ENCODE measurements at regions not wholly inside any gene's neighbourhood (a gene's known extent, or its start where the extent isn't known, plus 50 kb on each side); places are given as distances from the start of the nearest gene placed in this dataset.
"Not testable (repeated sequence)": the region's sequence is repeated elsewhere in the genome, so short reads cannot be mapped to it uniquely, and the experiment has no call there.

DNA sequence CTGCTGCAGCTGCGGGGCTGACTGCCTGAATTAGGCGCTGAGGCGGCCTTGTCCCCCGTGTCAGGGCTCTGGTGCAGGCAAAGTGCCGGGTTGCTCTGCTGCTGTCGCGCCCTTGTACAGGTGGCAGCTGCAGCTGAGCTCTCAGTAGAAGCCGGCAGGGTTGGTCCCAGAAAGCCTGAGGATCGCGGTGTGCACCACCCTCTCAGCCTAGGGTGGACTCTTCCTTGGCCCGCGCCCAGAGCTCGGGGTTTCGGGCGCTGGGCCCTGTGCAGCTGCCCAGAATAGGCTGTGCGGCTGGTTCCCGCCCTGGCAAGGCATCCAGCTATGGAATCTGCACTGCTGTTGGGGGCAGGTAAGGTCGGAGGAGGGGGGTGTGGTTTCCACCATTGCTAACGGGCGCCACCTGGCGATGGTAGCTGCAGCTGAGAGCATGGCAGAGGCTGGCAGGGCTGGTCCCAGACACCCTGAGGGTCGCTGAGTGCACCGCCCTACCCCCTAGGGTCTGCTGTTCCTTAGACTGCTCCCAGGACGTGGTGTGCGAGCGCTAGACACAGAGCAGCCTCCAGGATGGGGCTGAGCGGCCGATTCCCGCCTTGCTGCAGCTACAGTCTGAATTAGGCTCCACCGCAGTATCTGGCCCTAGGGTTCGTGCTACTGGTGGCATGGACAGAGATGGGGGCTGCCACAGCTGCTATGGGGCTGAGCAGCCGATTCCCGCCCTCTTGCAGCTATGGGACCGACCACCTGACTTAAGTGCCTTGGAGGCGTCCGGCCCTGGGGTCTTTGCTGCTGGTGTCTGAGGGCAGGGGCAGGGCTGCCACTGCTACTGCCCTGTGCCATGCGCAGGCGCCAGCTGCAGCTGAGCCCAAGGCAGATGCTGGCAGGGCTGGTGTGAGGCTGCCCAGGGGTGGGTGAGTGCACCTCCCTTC lies 145.0 kb downstream of the CCDC74A start:
- peaks cover 11 to 24% (median 20%) of the 10 kb centered on the region in 4 donors for H3K4me1 ChIP-seq
- intact Hi-C loops (cut with DNase I; ENCODE audit: low total_unique reads); H3K36me3 ChIP-seq; H3K27me3 ChIP-seq; H3K9me3 ChIP-seq; H3K27ac ChIP-seq: not testable (repeated sequence)
- TF ChIP-seq CTCF (IDR thresholded peaks at IDR 0.05), result peak; percentile 12 to 44
- peak overlapping the region; percentile 23 to 44 for H3K4me3 ChIP-seq
- DNase-seq, result peak in 1 of 2 donors; percentile 71

DNA sequence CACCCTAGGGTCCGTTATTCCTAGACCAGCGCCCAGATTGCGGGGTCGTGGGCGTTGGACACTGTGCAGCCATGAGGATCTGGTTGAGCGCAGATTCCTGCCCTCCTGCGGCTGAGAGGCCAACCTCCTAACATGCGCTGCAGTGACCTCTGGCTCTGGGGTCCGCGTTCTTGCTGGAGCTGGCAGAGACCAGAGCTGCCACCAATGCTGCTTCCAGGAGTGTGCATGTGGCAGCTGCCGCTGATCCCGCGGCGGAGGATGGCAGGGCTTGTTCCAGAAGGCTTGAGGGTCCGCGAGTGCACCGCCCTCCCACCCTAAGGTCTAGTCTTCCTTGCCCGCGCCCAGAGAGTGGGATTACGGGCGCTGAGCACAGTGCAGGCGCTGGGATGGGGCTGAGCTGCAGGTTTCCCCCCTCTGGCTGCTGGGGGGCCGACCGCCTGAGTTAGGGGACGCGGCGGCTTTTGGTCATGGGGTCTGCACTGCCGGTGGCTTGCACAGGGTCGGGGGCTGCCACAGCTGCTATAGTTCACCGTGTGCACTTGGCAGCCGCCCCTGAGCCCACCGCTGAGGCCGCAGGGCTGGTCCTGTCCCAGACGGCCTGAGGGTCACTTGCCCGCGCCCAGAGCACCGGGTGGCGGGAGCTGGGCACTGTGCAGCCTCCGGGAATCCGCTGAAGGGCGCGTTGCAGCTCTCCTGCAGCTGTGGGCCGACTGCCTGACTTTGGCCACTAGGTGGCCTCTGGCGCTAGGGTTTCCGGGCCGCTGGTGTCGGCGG lies 145.9 kb downstream of the CCDC74A start:
- TF ChIP-seq CTCF (IDR thresholded peaks at IDR 0.05), result peak; percentile 83 to 90
- Histone ChIP-seq H3K4me1 (peaks cover 11 to 24% (median 20%) of the 10 kb centered on the region in 4 donors), H3K27ac (no peak overlapping the region), H3K27me3 (no peaks in the 10 kb centered on the region), H3K4me3 (peak overlapping the region; percentile 23 to 44), H3K36me3 (no peaks in the 10 kb centered on the region), H3K9me3 (no peaks in the 10 kb centered on the region)
- intact Hi-C loops (cut with DNase I; ENCODE audit: low total_unique reads), result loop anchor here (2.0 kb wide), 1 partner anchor 127 kb away; no protein-coding TSS in a partner anchor
- peak; percentile 68 to 87 for DNase-seq

GRCh38 chr2:131674174-131674507 lies 146.5 kb downstream of the CCDC74A start:
- no peak for TF ChIP-seq CTCF (IDR thresholded peaks at IDR 0.05)
- Histone ChIP-seq H3K9me3 (no peaks in the 10 kb centered on the region), H3K27ac (no peak overlapping the region), H3K36me3 (no peaks in the 10 kb centered on the region), H3K4me1 (peaks cover 11 to 24% (median 20%) of the 10 kb centered on the region in 4 donors), H3K4me3 (peak overlapping the region in 1 of 2 donors; percentile 44), H3K27me3 (no peaks in the 10 kb centered on the region)
- intact Hi-C loops (cut with DNase I; ENCODE audit: low total_unique reads), result loop anchor here (2.0 kb wide), 1 partner anchor 127 kb away; no protein-coding TSS in a partner anchor
- no peak for DNase-seq

DNA sequence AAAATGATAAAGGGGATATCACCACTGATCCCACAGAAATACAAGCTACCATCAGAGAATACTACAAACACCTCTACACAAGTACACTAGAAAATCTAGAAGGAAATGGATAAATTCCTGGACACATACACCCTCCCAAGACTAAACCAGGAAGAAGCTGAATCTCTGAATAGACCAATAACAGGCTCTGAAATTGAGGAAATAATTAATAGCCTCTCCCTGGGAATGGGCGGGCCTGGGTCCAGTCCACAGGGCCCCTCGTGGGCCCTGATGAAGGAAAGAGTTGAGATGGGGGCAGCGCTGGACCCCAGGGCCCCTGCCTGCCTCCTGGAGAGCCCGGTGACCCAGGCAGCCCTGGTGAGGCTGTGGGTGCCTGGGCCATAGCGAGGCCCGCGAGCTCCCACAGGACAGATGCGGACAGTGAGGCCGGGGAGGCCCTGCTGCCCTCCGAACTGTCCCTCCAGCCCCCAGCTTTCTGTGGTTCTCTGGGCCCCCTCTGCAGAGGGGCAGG lies 154.0 kb downstream of the CCDC74A start:
- DNase-seq; intact Hi-C loops (cut with DNase I; ENCODE audit: low total_unique reads): not testable (repeated sequence)
- H3K4me3 ChIP-seq, result peak overlapping the region; percentile 63 to 68

DNA sequence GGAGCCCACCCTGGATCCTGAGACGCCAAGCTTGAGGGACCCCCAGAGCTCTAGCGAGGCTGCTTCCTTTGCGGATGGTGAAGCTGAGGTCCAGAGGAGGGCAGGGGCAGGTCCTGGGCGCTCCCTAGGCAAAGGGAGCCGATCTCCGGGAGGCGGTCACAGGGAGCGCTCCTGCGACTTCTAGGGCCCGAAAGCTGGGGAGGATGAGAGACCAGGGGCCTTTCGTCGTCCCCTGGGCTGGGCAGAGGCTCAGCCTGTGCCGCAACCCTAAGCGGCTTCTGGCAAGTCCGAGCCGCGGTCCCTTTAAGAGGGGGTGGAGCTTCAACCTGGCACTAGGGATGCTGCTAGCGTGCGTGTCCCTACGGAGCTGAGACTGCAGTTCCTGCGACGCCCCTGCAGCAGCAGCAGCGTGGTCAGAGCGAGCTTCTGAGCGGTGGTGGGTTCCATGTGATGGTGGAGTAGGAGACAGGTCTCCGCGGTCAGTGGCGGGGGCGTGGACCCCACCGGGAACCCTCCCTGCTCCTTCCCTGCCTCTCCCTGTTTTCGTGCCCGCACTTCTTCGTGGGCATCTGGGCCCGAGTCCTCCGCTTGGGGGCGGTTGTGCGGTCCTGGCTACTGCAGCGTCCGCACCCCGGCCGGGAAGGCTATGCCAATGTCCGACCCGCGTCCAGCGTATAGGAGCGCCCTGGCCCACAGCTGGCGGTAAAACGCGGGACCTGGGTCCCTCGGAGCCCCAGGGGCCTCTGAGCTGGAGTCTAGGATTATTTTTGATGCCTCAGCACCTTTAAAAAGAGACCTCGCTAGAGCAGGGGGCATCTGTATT lies 154.6 kb downstream of the CCDC74A start:
- Histone ChIP-seq H3K4me1 (peaks cover 0 to 15% (median 6%) of the 10 kb centered on the region in 4 donors), H3K9me3 (no peaks in the 10 kb centered on the region), H3K36me3 (peaks cover 0 to 5% (median 3%) of the 10 kb centered on the region in 3 donors), H3K4me3 (peak overlapping the region; percentile 63 to 68), H3K27ac (peak overlapping the region; percentile 80 to 88), H3K27me3 (no peaks in the 10 kb centered on the region)
- TF ChIP-seq CTCF (IDR thresholded peaks at IDR 0.05), result peak; percentile 17
- peak; percentile 83 to 90 for DNase-seq
- intact Hi-C loops (cut with DNase I; ENCODE audit: low total_unique reads), result no loop called here

More for the DNA sequence above, 154.0 kb downstream of the CCDC74A start:
- not testable (repeated sequence) for H3K27me3 ChIP-seq, H3K9me3 ChIP-seq, H3K36me3 ChIP-seq
- H3K27ac ChIP-seq, result peak overlapping the region; percentile 80 to 88
- H3K4me1 ChIP-seq, result peaks cover 0 to 15% (median 6%) of the 10 kb centered on the region in 4 donors

DNA sequence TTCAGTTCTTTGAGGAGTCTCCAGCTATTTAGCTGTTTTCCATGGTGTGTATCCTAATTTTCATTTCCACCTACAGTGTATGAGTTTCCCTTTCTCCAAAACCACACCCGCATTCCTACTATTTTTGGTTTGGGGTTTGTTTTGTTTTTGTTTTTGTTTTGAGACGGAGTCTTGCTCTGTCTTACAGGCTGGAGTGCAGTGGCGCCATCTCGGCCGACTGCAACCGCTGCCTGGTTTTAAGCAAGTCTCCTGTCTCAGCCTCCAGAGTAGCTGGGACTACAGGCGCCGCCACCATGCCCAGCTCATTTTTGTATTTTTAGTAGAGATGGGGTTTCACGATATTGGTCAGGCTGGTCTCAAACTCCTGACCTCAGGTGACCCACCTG lies 155.2 kb downstream of the CCDC74A start:
- peak overlapping the region; percentile 80 to 88 for H3K27ac ChIP-seq
- intact Hi-C loops (cut with DNase I; ENCODE audit: low total_unique reads); H3K27me3 ChIP-seq; H3K36me3 ChIP-seq; H3K9me3 ChIP-seq: not testable (repeated sequence)
- H3K4me1 ChIP-seq, result peaks cover 0 to 15% (median 6%) of the 10 kb centered on the region in 4 donors
- peak; percentile 38 to 68 for DNase-seq
- peak overlapping the region; percentile 63 to 68 for H3K4me3 ChIP-seq

DNA sequence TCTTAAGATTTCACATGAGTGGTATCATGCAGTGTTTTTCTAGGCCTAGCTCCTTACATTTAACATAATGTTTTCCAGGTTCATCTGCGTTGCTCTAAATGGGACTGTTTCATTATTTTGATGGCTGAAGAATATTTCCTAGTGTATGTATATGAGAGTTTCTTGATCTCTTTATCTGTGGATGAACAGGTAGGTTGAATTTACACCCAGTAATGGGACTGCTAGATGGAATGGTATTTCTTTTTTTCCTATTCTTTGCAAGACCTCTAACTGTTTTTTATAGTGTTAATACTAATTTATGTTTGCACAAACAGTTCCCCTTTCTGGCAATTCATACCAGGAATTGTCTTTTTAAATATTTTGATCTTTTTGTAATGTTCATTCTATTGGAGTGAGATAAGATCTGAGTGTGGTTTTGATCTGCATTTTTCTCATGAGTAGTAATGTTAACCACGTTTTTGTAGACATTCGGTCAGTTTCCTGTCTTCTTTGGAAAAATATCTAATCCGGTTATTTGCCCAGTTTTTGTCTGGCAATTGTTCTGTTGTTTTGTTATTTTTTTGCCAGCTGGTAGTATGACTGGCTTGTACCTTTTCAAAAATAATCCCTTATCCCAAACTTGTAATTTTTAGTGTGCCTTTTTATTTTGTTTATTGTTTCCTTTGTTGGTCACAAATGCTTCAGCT lies 157.1 kb downstream of the CCDC74A start:
- H3K4me1 ChIP-seq, result peaks cover 0 to 15% (median 6%) of the 10 kb centered on the region in 4 donors
- H3K9me3 ChIP-seq; H3K27me3 ChIP-seq; DNase-seq; H3K4me3 ChIP-seq; intact Hi-C loops (cut with DNase I; ENCODE audit: low total_unique reads): not testable (repeated sequence)
- H3K27ac ChIP-seq, result peak overlapping the region in 1 of 2 donors; percentile 10
- peaks cover 0 to 12% (median 5%) of the 10 kb centered on the region in 3 donors for H3K36me3 ChIP-seq

All from tibial artery (tissue), 4 donors.